ENCODE measurements at regions not wholly inside any gene's neighbourhood (a gene's known extent, or its start where the extent isn't known, plus 50 kb on each side); places are given as distances from the start of the nearest gene placed in this dataset.

DNA sequence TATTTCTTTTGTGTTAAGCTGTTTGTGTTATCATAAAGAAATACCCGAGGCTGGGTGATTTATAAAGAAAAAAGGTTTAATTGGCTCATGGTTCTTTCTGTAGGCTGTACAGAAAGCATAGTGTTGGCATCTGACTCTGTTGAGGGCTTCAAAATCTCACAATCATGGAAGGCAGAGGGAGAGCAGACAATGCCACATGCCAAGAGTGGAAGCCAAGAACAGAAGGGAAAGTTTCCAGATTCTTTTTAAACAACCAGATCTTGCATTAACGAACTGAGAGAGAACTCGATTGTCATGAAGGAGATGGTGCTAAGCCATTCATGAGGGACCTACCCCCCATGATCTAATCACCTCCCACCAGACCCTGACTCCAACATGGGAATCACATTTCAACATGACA lies 290.1 kb downstream of the BMP2 start:
- Histone ChIP-seq H3K27me3 (ENCODE audit: control insufficient read depth, insufficient read depth, low read length) (no peaks in the 10 kb centered on the region), H4K91ac (ENCODE audit: insufficient read depth, low read depth, low read length) (no peak overlapping the region), H3K14ac (replicated peaks; ENCODE audit: low read depth, low read length) (no peak overlapping the region), H3K23ac (ENCODE audit: low read depth, low read length) (no peak overlapping the region), H2AK5ac (ENCODE audit: low read depth, low read length) (no peak overlapping the region), H3K27ac (ENCODE audit: insufficient read depth, low read length) (no peak overlapping the region), H2BK5ac (ENCODE audit: low read depth, low read length, poor library complexity, severe bottlenecking) (no peak overlapping the region), H3K9me3 (ENCODE audit: control insufficient read depth, insufficient read depth, low read length) (no peaks in the 10 kb centered on the region), H2BK15ac (ENCODE audit: low read depth, low read length) (no peak overlapping the region), H3K9me1 (ENCODE audit: insufficient read depth, low read length) (no peaks in the 10 kb centered on the region), H2AK9ac (replicated peaks; ENCODE audit: low read depth, low read length, poor library complexity) (no peak overlapping the region), H4K5ac (ENCODE audit: low read depth, low read length) (no peak overlapping the region), H4K8ac (ENCODE audit: low read depth in 2 of 2, low read length in 2 of 2) (no peak overlapping the region), H3K56ac (ENCODE audit: extremely low read depth, insufficient read depth, low read length) (no peak overlapping the region), H3K4me2 (ENCODE audit: low read depth, low read length) (no peak overlapping the region), H2AFZ (replicated peaks; ENCODE audit: low read length, poor library complexity) (no peak overlapping the region), H2BK20ac (ENCODE audit: low read depth, low read length) (no peak overlapping the region), H3K18ac (ENCODE audit: low read depth, low read length) (no peak overlapping the region), H3K4ac (ENCODE audit: low read depth, low read length) (no peak overlapping the region), H3K36me3 (ENCODE audit: control insufficient read depth, insufficient read depth, low read length) (no peaks in the 10 kb centered on the region), H3K4me3 (ENCODE audit: insufficient read depth, low read depth, low read length) (no peak overlapping the region), H2BK120ac (ENCODE audit: low read depth, low read length) (no peak overlapping the region), H3K9ac (ENCODE audit: low read depth, low read length) (no peak overlapping the region), H4K20me1 (ENCODE audit: insufficient read depth, low read length) (no peaks in the 10 kb centered on the region), H3K79me1 (ENCODE audit: low read depth in 1 of 2, low read length in 2 of 2) (no peaks in the 10 kb centered on the region), H3K4me1 (ENCODE audit: control insufficient read depth, insufficient read depth, low read length) (no peaks in the 10 kb centered on the region)
- no peak for ATAC-seq (ENCODE audit: low read depth)
- dilution Hi-C loops (cut with HindIII; ENCODE audit: low sequenced_read_pairs, unreplicated experiment) = no loop called here
- in situ Hi-C loops (cut with MboI; ENCODE audit: low sequenced_read_pairs) = no loop called here
- WGBS, 2 experiments (ENCODE audit: extremely low coverage in 2 of 2, insufficient read length in 1 of 2) = no CpG with 5 or more reads among the region's 3 CpGs
- no peak for DNase-seq
- intact Hi-C loops (cut with micrococcal nuclease) = no loop called here
- CTCF ChIA-PET = no interaction called here
- BruUV-seq (replicated peaks) = no TSS peak
- no peak for TF ChIP-seq NFE2L2 (IDR thresholded peaks at IDR 0.05; ENCODE audit: low read depth, low read length)
- no peak for TF ChIP-seq CTCF (conservative IDR thresholded peaks at IDR 0.05; ENCODE audit: low read depth, low read length)
- TF ChIP-seq RCOR1 (IDR thresholded peaks at IDR 0.05; ENCODE audit: insufficient replicate concordance, low read length) = no peak
- no peak for TF ChIP-seq CEBPB (IDR thresholded peaks at IDR 0.05; ENCODE audit: low read depth, low read length)
- TF ChIP-seq POLR2A (IDR thresholded peaks at IDR 0.05; ENCODE audit: low read depth, low read length) = no peak
- no peak for TF ChIP-seq CHD1 (IDR thresholded peaks at IDR 0.05; ENCODE audit: low read depth, low read length)
- POLR2A ChIA-PET (ENCODE audit: unreplicated experiment) = no interaction called here
